SJCRH30 (cell line): ENCODE measurements at regions not wholly inside any gene's neighbourhood (a gene's known extent, or its start where the extent isn't known, plus 50 kb on each side); places are given as distances from the start of the nearest gene placed in this dataset.
A peak's percentile ranks its signal among the peaks of the same experiment; 100 is the strongest.

Experiments
- DNase-seq, 2 experiments: peaks; one replicate each; pipeline ENCODE4 v3.0.0-alpha.2; 2015 to 2020
- H3K27ac ChIP-seq: fragments of 250-450 bp; sonication (Bioruptor Pico); 2 replicates; pipeline ENCODE4 v1.5.1; 2020; ENCODE audit warnings: mild to moderate bottlenecking, moderate library complexity
- H3K27me3 ChIP-seq: fragments of 250-450 bp; sonication (Bioruptor Pico); 2 replicates; pipeline ENCODE4 v1.5.1; 2020; ENCODE audit warnings: mild to moderate bottlenecking, moderate library complexity
- H3K36me3 ChIP-seq: fragments of 250-450 bp; sonication (Bioruptor Pico); 2 replicates; pipeline ENCODE4 v1.5.1; 2020; ENCODE audit warnings: mild to moderate bottlenecking, moderate library complexity
- H3K4me1 ChIP-seq: fragments of 250-450 bp; sonication (Bioruptor Pico); 2 replicates; pipeline ENCODE4 v1.5.1; 2020; ENCODE audit warnings: mild to moderate bottlenecking, moderate library complexity
- H3K4me3 ChIP-seq: fragments of 250-450 bp; sonication (Bioruptor Pico); 2 replicates; pipeline ENCODE4 v1.5.1; 2020; ENCODE audit warnings: mild to moderate bottlenecking, moderate library complexity
- H3K9me3 ChIP-seq: fragments of 250-450 bp; sonication (Bioruptor Pico); replicated peaks from 2 replicates; pipeline ENCODE4 v1.5.1; 2020; ENCODE audit warnings: mild to moderate bottlenecking, moderate library complexity

GRCh38 chr14:101357559-101358319 lies 203.6 kb upstream of the DIO3 start:
- no peaks in the 10 kb centered on the region for H3K27me3 ChIP-seq
- no peaks in the 10 kb centered on the region for H3K36me3 ChIP-seq
- no peak for DNase-seq
- H3K4me1 ChIP-seq: peaks cover 28% of the 10 kb centered on the region
- H3K9me3 ChIP-seq: no peaks in the 10 kb centered on the region
- H3K4me3 ChIP-seq: no peak overlapping the region
- H3K27ac ChIP-seq: no peak overlapping the region

- Histone ChIP-seq H3K4me3 (no peak overlapping the region), H3K9me3 (no peaks in the 10 kb centered on the region), H3K27me3 (no peaks in the 10 kb centered on the region), H3K36me3 (no peaks in the 10 kb centered on the region), H3K4me1 (peaks cover 33% of the 10 kb centered on the region), H3K27ac (no peak overlapping the region)
- DNase-seq: no peak
Observed at GRCh38 chr14:101358320-101359125, 202.8 kb upstream of the DIO3 start.

DNA sequence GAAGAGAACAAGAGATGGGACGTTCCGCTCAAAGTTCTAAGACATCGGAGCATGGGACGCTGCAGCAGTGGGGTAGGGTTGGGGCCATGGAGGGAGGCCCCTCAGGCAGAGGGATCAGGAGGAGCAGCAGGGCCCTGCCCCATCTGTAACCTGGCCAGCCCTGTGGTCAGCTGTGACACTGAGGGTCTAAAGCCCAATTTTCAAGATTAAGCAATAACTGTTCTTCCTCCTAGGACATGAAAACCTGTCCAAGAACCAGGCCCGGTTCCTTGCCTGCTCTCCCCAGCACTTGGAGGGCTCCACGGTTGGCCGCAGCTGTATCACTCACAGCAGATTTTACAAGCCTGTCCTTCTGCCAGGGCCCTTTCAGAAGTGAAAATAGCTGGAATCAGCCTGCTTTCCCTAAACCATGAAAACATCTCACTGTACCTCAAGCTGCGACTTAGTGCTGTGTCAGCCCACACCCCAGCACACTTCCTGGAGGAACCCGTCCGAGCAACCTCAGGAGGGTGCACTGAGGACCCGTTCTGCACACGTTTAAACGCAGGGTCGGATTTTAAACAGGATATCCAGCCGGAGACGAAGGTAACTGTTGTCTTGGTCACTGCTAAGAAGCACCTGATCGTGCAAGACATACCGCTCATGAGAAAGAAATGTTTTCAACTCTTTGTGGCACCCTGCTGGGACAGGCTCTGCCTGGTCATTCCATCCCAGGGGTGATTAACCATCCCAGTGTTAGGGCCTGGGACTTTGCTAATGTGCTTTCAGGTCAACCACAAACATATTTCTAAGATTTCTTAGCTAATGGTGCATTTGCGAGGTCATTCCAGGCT lies 201.9 kb upstream of the DIO3 start:
- H3K27ac ChIP-seq: peak overlapping the region; percentile 57
- DNase-seq: peak in 1 of 2 experiments; percentile 50

GRCh38 chr14:101360054-101360911 lies 201.0 kb upstream of the DIO3 start:
- peak; percentile 77 to 87 for DNase-seq
- H3K4me1 ChIP-seq: peaks cover 49% of the 10 kb centered on the region
- no peaks in the 10 kb centered on the region for H3K9me3 ChIP-seq
- H3K27ac ChIP-seq: peak overlapping the region; percentile 57
- H3K27me3 ChIP-seq: no peaks in the 10 kb centered on the region
- no peaks in the 10 kb centered on the region for H3K36me3 ChIP-seq
- no peak overlapping the region for H3K4me3 ChIP-seq

More for the DNA sequence above, 201.9 kb upstream of the DIO3 start:
- no peaks in the 10 kb centered on the region for H3K9me3 ChIP-seq
- peaks cover 42% of the 10 kb centered on the region for H3K4me1 ChIP-seq
- H3K27me3 ChIP-seq: no peaks in the 10 kb centered on the region
- no peak overlapping the region for H3K4me3 ChIP-seq
- no peaks in the 10 kb centered on the region for H3K36me3 ChIP-seq

GRCh38 chr14:101361044-101361443 lies 200.3 kb upstream of the DIO3 start:
- Histone ChIP-seq H3K4me1 (peaks cover 49% of the 10 kb centered on the region), H3K27me3 (no peaks in the 10 kb centered on the region), H3K9me3 (no peaks in the 10 kb centered on the region), H3K4me3 (no peak overlapping the region), H3K27ac (peak overlapping the region; percentile 57; the same call in 1 of the 2 replicates), H3K36me3 (no peaks in the 10 kb centered on the region)
- DNase-seq: peak in 1 of 2 experiments; percentile 23

DNA sequence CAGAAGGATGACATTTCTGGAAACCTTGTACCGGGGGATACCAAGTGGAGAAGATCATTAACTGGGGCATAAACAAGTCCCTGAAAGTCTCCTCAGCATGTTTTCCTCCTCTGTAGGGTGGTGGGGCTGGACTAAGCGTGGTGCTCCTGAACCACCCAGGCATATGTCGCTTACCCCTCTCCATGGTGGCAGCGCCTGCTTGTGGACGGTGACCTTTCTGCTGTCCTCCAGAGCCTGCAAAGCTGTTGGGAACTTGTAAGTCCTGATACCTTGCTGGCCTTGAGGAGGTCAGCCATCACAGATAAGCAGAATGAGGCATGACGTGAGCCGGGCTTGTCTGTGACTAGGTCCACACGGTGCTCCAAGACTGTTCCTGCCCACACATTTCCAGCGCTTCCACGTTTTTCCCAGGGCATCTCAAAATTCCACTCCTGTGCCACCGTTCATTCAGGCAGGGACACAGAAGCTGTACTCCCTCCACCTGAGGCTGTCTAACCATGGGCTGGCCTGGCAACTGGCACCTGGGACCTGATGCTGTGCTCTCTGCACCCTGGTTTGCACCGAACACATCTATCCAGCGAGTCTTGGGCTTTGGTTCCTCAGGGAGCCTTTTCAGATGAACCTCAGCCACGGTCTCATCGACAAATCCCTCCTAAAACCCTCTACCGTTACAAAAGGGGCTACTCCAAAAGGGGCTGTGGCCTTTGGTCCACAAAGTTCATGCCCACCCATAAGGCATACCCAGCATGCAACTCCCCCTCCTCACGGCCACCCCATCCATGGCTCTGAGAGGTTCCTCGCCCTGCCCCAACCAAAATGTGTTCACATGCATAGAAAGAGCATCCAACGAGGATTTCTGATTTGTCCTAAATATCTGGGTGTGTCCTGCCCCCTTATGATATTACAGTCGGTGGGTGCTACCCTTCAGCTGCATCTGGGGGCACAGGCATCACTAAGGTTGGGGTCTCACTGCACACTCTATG lies 199.6 kb upstream of the DIO3 start:
- DNase-seq: no peak
- no peaks in the 10 kb centered on the region for H3K36me3 ChIP-seq
- no peaks in the 10 kb centered on the region for H3K9me3 ChIP-seq

GRCh38 chr14:101362529-101363260 lies 198.6 kb upstream of the DIO3 start:
- Histone ChIP-seq H3K9me3 (no peaks in the 10 kb centered on the region), H3K4me3 (no peak overlapping the region), H3K4me1 (peaks cover 49% of the 10 kb centered on the region), H3K27ac (no peak overlapping the region), H3K27me3 (no peaks in the 10 kb centered on the region), H3K36me3 (no peaks in the 10 kb centered on the region)
- DNase-seq: no peak

More for the DNA sequence above, 199.6 kb upstream of the DIO3 start:
- no peak overlapping the region for H3K27ac ChIP-seq
- peaks cover 49% of the 10 kb centered on the region for H3K4me1 ChIP-seq
- H3K4me3 ChIP-seq: no peak overlapping the region
- no peaks in the 10 kb centered on the region for H3K27me3 ChIP-seq

- H3K27ac ChIP-seq: no peak overlapping the region
- H3K4me3 ChIP-seq: no peak overlapping the region
- no peaks in the 10 kb centered on the region for H3K27me3 ChIP-seq
- peaks cover 49% of the 10 kb centered on the region for H3K4me1 ChIP-seq
- H3K9me3 ChIP-seq: no peaks in the 10 kb centered on the region
- no peaks in the 10 kb centered on the region for H3K36me3 ChIP-seq
- no peak for DNase-seq
Observed at GRCh38 chr14:101363261-101363555, 198.1 kb upstream of the DIO3 start.

DNA sequence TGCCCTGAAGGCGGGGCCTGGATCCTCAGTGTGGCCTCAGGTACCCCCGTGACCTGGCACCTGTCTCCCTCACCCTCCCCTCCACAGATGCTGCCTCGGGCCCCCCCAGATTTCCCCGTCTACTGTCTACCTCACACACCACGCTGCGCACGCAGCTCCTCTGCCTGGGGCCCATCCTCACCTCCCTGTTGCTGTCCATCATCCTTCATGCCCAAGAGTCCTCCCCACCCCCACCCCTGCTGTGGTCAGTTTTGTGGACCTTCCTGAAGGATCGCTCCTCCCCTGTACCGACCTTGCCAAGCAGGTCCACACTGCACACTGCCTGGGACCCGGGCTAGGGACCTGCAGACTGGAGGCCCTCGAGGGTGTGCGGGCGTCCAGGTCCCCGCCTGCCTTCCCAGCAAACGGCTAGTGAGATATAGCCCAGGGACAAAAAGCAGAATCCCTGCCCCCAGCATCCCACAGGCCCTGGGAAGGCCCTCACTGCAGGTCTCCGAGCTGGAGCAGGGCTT lies 197.4 kb upstream of the DIO3 start:
- no peaks in the 10 kb centered on the region for H3K36me3 ChIP-seq
- H3K27ac ChIP-seq: no peak overlapping the region; the same call in 1 of the 2 replicates
- H3K4me3 ChIP-seq: peak overlapping the region; percentile 14
- H3K9me3 ChIP-seq: no peaks in the 10 kb centered on the region
- H3K27me3 ChIP-seq: no peaks in the 10 kb centered on the region
- peak; percentile 67 to 83 for DNase-seq
- peaks cover 46% of the 10 kb centered on the region for H3K4me1 ChIP-seq

- no peaks in the 10 kb centered on the region for H3K36me3 ChIP-seq
- no peak overlapping the region; the same call in 1 of the 2 replicates for H3K27ac ChIP-seq
- no peaks in the 10 kb centered on the region for H3K9me3 ChIP-seq
- no peaks in the 10 kb centered on the region for H3K27me3 ChIP-seq
- DNase-seq: peak; percentile 54 to 71
- H3K4me1 ChIP-seq: peaks cover 38% of the 10 kb centered on the region
- peak overlapping the region; percentile 14 for H3K4me3 ChIP-seq
Observed at GRCh38 chr14:101364503-101365328, 196.6 kb upstream of the DIO3 start.

DNA sequence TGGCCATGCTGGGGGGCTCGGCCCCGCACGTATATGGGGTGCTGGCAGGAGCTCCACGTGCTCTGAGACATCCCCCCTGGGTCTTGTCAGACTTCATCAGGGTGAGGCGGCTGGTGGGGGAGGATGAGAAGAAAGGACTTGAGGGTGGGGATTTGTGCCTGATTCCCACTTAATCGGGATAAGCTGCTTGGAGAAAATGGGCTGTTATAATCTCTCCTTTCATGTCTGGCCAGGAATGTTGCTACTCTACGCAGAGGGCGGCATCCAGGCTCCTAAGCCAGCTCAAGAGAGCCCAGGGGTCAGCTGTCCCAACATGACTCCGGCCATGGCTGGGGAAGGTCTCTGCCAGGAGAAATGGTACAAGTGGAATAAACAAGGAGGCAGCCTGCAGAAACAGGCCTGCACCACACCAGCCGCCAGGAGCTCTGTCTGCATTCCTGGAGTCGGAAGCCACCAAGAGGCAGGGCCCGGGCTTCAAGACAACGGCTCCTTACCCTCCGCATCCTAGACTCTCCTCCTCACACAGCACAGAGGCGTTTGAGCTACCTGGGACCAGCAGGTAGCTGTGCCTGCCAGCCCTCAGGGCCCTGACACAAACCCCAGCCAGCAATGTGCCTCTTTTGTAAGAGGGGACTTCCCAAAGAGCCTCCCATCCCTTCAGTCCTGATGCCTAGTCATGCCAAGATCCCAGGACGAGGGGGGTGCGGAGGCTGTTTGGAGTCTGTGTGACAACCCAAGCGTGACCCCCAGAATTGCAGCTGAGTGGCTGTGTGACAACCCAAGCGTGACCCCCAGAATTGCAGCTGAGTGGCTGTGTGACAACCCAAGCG lies 195.8 kb upstream of the DIO3 start:
- Histone ChIP-seq H3K27ac (no peak overlapping the region), H3K4me3 (no peak overlapping the region), H3K4me1 (peaks cover 31% of the 10 kb centered on the region), H3K27me3 (no peaks in the 10 kb centered on the region), H3K9me3 (no peaks in the 10 kb centered on the region), H3K36me3 (no peaks in the 10 kb centered on the region)
- DNase-seq: no peak
